OCI-M1 (cell line): ENCODE measurements at regions not wholly inside any gene's neighbourhood (a gene's known extent, or its start where the extent isn't known, plus 50 kb on each side); places are given as distances from the start of the nearest gene placed in this dataset.
"Not testable (repeated sequence)": the region's sequence is repeated elsewhere in the genome, so short reads cannot be mapped to it uniquely, and the experiment has no call there.

Source experiments
- DNase-seq: peaks from one replicate; lab custom pipeline; 2025; lab: John Stamatoyannopoulos, UW

DNA sequence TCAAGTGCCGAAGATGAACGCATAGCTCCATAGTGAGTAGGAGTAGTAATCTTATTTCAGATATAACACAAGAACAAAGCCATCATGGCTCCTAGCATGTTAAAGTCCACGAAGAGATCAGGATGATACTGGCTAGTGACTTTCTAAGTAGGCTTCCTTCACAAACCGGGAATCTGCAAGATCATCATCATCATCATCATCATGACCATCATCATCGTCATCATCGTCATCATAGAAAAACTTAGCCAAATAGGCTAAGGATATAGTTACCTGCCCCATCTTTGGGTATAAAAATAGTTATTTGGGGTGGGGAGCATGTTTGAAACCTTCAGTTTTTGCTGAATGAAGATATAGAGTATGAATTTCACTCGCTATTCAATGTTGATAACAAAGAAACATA is 57.9 kb downstream of the PYDC2 start:
- no peak for DNase-seq

DNA sequence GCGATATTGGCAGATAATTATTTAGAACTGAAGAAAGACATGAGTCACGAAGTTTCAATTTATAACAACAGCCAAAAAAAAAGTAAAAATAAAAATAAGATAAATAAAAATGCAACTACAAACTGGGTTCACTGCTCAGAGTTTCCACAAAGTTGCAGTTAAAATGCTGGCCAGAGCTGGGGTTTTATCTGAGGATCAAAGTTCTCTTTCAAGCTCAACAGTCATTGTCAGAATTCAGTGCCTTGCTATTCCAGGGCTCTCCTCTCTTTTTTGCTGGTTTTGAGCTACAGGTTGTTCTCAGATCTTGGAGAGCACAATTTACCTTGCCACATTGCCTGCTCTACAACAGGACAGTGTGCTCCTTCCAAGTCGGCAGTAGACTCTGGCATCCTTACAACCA is 60.1 kb downstream of the PYDC2 start:
- DNase-seq: no peak

DNA sequence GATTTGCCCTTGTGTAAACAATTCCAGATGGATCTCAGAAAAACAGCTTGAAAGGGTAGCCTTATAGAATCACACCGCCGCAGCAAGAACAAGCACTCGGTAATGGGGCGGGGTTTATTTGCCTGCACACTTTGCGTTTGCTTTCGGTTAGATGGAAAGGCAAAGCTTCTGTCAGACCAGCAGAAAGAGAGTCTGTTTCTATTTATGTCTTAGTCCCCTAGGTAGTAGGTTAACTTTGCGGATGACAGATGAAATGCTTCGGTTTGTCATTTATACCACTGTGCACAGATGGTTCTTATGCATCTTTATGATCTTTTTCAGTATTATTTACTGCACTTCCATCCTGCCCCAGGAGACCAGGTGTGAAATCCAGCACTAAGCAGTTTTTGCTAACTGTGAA is 62.2 kb downstream of the PYDC2 start:
- DNase-seq: no peak

DNA sequence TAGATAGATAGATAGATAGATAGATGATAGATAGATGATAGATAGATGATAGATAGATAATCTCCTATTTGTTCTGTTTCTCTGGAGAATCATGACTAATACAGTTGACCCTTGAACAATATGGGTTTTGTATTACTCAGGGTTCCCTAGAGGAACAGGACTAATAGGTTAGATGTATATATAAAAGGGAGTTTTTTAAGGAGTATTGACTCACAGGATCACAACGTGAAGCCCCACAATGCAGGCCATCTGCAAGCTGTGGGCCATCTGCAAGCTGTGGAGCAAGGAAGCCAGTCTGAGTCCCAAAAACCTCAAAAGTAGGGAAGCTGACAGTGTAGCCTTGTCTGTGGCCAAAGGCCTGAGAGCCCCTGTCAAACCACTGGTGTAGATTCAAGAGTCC is 67.6 kb downstream of the PYDC2 start:
- DNase-seq: no peak

DNA sequence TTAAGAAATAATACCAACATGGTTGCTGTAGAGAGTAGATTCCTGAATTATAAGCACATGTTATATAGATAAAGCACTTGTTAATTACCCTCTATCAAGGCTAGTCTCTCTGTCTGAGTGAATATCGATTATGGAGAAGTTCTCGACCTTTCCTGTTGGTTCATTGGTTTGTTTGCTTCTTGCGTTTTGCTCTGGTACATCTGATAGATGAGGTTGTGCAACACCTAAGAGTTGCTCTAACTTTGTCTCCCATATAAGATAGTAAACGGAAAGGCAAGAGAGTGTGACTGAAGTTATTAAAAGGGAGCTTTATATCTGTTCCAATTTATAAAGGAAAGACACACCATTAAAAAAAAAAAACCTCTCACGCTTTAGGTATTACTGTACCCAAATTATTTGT is 69.0 kb downstream of the PYDC2 start:
- DNase-seq: no peak

DNA sequence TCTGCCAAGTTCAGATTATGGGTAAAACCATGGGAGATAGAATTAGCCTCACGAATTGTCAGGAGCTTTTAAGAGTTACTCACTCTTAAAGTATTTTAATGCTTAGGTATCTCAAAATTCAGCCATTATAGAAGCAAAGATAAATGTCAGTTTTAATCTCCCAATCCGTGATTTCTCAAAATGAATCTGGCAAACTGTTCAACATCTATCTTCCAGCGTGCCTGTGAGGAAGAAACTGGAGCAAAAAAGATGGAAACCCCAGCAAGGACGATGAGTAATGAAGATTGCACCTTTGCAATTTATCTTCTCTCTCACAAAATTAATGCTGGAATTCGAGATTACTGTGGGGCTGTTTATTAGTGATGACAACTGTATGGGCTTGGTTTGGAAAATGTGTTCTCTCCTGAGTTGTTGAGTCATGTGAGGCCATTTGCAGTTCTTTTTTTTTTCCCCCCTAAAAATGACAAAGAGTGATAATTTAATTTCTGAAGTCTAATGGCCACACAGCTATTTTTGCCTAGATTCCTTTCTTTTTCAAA is 70.5 kb downstream of the PYDC2 start:
- no peak for DNase-seq

DNA sequence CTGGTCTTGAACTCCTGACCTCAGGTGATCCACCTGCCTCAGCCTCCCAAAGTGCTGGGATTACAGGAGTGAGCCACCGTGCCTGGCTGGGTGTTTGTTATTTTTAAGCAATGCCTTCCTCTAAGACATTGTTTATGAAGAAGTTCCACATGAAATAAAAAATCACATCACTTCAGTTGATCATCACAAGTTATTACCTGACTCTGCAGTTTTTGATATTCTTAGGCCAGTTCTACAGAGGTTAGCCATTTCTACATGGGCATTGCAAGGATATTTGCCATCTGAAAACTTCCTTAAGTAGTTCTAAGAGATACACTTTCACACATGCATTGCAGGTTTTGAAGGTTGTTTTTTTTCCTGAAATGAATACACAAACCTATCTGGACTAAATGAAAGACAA is 82.1 kb downstream of the PYDC2 start:
- DNase-seq: no peak

DNA sequence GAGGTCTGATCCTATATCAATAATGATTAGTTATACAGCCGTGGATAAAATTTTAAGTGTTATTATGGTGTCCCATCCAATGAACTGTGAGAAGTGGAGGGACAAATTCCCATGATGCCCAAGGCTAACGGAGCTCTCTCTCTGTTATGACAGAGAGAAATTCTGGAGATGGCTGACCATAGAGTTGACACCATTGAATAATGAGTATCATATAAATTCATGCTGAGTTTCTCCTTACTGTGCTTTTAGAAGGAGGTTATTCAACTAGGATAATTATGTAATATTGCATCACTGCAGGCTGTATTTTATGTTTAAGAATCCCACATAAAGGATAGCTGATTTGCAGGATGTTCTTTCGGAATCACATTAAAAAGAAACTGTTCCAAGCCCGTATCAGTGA is 82.9 kb downstream of the PYDC2 start:
- DNase-seq: no peak

DNA sequence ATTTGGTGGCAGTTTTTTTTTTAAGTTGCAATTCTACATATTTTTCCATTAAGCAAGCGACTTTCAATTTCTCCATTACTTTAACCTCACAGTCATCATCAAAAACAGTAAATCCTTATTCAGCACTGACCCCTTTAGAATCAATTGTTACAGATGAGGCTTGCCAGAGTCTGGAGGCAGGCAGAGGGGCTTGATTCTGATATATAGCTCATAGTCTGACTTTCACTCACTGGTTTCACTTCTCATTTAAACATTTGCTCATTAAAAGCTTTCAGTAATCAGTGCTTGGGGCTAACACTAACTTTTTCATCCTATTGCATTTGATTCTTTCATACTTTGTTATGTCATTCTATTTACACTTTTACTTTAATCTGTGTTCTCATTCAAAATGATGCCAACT is 88.4 kb downstream of the PYDC2 start:
- DNase-seq: no peak

DNA sequence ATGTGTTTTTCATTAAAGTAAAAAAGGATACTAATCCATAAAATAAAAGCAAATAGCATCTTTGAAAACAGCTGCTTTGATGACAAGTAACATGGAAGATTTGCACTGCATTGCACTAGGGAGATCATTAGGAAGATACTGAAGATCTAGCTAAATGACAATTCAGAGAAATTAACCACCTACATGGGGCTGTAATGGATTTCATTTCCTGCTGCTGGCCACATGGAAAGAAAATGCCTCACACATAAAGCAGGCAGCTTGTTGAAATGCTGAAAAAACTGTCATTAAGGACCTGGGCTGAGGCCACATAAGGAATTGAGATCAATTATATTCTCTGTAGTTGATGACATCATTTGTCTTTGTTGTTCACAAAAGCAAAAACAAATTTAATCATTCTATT is 94.1 kb downstream of the PYDC2 start:
- no peak for DNase-seq

DNA sequence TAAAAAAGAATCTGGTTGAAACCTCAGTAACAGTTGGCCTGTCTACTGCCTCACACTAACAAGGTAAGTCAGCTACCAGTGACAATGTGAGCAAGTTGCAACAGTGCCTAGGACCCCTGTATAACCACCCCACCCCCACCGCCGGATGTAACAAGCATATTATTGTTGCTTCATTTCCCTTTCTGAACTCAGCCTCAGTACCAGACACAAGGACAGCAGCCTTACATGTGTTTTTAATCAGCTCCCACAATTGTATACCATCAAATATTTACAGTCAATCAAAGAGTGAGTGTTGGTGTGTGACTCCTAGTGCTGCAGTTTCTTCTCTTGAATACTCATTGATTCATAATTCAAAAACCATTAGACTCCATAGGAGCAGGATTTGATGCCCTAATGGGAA is 96.4 kb downstream of the PYDC2 start:
- DNase-seq: no peak

DNA sequence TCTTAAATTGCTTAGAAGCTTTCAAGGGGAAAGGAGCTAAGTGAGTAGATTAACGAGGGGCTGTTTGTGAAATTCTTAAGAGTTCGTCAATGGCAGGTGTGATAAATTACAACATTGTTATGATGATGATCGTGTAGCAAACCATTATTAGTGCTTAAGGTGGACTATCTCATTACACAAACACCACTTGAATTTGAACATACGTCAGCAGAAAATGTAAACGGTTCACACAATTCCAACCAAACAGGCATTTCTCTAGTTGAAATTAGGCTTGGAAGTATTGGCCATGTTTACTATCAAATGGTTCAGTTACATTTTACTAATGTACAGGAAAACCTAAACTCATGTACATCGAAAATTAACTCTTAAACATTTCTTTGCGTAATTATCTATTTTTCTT is 102.8 kb downstream of the PYDC2 start:
- no peak for DNase-seq

DNA sequence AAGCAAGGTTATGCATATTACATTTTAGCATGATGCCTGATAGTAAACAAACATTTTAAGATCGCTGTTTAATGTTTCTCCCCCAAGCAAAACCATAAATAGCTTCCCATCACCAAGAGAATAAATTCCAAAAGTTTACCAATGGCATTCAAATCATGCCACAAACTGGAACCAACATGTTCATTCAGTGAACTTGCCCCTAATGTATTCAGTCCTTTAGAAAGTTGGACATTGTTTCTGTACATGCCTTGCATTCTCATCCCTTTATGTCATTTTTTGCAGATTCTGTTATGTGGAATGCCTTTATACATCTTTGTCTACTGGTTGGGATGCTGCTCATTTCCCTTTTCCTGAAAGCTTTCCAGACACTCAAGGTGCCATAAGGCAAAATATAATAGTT is 105.5 kb downstream of the PYDC2 start:
- DNase-seq: no peak

DNA sequence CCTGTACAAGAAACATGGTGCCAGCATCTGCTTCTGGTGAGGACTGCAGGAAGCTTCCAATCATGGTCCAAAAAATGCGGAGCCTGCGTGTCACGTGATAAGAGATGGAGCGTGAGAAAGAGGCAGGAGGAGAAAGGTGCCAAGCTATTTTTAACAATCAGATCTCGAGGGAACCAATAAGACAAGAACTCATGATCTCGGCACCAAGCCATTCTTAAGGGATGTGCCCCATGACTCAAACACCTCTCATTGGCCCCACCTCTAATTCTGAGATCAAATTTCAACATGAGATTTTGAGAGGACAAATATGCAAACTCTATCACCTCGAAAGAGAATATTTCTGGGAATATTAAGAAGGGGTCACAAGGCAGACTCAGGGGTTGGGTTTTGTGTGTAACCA is 107.2 kb downstream of the PYDC2 start:
- no peak for DNase-seq

DNA sequence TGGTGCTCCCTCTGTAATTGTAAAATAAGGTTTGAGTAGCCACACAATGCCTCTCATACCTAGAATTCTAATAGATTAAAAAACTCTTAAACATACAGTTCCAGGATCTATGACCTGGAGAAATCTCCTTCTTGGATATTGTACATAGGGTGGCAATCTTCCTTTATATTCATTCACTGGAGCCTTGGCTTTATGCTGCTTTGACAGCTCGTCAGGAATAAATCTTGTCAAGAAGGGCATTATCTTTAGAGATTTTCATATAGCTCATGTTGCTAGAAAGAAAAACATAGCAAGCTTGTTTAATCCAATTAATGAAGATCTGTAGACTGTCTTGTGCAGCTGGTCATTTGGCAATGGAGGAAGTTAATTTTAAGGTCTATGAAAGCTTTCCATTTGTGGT is 131.1 kb downstream of the PYDC2 start:
- no peak for DNase-seq

DNA sequence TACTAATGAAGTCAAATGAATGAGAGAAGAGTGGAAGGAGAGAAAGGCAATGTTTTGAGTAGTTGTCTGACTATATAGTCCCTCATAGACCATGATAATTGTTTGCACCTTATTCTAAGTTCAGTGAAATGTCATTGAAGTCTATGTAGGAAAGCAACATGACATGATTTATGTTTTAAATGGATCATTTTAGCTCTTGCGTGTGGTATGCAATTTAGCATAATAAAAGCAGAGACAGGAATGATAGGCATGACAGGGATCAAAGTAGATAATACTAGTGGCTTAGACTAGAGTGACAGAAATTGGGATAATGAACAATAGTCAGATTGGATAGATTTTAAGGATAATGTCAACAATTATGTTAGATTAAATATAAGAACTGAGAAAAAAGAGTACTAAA is 132.5 kb downstream of the PYDC2 start:
- DNase-seq: no peak

DNA sequence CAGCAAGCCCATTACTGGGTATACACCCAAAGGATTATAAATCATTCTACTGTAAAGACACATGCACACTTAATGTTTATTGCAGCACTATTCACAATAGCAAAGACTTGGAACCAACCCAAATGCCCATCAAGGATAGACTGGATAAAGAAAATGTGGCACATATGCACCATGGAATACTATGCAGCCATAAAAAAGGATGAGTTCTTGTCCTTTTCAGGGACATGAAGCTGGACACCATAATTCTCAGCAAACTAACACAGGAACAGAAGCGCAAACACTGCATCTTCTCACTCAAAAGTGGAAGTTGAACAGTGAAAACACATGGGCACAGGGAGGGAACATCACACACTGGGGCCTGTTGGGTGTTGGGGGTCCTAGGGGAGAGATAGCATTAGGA is 154.5 kb downstream of the PYDC2 start:
- not testable (repeated sequence) for DNase-seq

DNA sequence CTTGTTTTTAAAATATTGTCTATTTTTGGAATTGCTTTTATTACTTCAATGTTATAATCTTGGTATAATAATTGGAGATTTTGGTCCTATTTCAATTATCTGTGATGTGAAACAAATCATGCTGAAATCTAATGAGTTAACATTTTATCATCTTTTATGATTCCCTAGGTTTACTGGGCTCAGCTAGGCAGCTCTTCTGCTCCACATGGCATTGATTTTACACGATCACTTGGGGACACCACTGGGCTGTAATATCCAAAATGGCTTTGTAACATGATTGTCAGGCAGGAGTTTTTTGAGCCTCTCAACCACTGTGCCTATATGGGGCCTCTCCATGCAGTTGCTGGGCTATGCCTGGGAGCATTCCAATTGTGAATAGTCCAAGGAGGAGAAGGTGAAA is 163.3 kb downstream of the PYDC2 start:
- DNase-seq: no peak

DNA sequence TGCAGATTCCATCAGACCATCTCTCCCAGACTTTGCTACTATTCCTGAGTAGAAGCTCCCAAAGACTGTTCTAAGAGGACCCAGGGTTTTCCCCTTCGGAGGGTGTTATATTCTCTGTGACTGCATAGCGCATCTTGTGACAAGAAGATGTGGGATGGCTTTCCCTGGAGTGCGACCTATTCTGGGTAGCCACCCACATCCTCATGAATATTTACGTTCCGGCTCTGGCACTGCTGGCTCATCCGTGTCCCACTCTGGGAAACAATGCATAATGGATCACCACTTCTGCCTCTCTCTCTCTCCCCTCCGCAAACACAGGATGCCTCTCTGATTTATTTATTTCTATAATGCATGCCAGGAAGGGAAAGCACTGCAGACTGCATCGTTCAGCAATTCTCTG is 166.1 kb downstream of the PYDC2 start:
- no peak for DNase-seq

DNA sequence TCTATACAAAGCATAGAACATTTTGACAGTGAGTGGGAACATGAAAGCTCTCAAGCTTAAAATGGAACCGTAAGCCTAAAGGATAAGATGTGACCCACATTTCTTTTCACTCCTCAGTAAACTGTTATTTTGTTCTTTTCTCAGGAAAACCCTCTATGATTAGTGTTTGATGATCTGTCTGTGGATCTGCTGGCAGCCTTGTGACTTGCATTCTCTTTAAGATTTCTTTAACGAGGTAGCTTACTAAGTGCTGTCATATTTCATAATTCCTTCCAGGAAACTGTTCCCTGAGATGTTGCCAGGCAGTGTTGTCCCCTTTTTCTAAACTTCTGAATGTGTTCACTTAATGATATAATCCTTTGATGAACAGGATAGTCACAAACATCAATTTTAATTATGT is 167.6 kb downstream of the PYDC2 start:
- no peak for DNase-seq

DNA sequence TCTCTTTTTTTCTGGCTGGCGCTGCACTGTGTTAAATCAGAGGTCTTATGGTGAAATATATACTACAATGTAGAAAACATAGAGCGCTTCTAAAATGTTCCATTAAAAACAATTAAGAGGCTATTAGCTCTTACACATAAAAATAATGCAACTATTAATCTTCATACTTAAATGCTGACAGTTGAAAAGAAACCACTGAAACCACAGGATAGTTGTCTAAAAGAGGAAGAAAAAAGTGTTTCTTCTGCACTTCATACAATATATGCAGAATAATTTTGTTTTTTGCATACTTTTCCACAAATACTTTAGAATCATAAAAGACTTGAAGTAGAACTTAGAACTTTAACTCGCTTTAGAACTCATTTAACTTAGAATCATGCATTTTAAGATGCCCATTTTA is 170.5 kb downstream of the PYDC2 start:
- peak; percentile 7 for DNase-seq

DNA sequence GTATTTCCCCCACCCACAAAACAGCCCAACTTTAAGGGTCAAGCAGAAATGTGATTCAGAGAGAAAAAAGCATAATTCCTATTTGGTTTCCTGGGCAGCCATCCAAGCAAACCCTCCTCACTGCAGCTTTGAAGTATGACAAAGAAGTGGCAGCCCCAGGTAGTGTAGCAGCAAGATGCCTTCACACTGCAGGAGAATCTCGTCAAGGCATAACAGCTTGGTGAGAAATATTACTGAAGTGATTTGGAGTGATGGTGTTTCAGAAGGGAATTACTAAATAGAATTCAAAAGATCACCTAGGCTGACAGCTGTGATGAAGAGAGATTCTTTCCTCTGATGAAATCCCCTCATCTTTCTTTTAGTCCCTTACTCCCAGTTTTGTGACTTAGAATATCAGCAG is 173.9 kb downstream of the PYDC2 start:
- no peak for DNase-seq

DNA sequence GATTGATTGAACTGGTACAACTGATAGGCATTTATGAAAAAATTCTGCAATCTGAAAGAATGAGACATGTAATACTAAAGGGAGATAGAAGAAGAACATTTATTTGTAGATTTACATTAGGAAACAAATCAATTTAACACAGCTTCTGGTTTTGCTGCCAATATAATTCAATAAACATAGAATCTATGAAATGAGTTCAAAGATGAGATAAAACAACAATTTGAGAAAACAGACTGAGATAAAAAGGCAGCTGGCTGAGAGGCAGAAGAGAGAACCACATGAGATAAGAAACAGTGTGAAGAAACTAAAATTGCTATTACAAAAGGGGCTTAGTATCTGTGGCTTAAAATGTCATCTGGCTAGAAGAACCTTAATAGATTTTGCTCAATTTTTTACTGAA is 176.6 kb downstream of the PYDC2 start:
- no peak for DNase-seq

DNA sequence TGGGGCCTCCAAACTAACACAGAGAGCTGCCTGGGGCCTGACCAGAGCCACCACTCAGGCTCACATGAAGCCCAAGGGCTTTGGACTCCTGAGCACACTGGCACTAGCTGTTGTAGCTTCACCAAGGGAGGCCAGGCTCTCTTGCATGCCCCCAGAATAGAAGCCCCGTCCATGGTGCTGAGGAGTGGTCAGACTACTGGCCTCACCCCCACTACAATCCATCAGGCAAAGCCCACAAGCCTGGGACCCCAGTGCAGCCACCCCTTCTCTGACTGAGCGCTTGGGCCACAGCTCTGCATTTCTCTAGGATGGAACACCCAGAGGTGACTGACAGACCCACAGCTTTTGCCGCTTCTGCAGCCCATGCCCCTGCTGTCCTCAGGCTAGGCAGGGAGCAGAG is 180.8 kb downstream of the PYDC2 start:
- DNase-seq: no peak

DNA sequence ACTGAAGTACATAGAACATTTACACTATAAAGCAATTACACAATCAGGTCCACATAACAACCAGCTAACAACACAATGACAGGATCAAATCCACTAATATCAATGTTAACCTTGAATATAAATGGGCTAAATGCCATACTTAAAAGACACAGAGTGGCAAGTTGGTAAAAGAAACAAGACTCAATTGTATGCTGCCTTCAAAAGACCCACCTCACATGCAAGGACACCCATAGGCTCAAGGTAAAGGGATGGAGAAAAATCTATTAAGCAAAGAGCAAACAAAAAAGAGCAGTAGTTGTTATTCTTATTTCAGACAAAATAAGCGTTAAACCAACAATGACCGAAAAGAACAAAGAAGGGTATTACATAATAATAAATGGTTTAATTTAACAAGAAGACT is 183.3 kb downstream of the PYDC2 start:
- DNase-seq: no peak
